ENCODE measurements at regions not wholly inside any gene's neighbourhood (a gene's known extent, or its start where the extent isn't known, plus 50 kb on each side); places are given as distances from the start of the nearest gene placed in this dataset.
"Not testable (repeated sequence)": the region's sequence is repeated elsewhere in the genome, so short reads cannot be mapped to it uniquely, and the experiment has no call there.

DNA sequence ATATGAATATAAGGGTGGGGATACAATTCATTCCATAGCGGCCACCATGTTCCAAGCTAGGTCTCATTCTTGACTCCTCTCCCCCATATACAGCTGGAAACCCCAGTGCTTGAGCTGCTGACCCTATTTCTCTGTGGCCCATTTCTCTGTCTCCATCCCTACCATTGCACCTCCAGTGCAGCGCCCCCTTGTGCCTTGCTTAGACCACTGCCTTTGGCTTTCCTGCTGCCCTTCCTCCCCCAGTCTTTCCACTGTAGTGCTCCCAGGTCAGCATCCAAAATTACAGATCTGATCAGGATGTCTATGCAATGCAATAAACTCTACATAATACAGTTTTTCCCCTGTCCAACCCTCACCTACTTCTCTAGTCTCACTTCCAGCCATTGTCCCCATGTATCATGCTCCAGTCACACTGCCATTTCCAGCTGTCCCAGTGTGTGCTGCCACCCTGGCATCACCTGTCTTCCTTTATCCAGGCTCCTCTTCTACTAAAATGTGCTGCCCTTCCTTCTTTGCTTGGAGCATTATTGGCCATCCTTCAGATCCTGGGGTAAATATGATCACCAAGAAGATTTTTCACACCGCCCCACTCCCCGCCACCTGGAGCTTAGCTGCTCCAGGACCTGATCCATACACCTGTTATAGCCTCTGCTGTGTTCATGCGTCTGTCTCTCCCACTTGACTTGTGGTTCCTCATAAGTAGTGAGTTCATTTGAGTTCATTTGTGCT is 199.4 kb upstream of the IPO5 start:
- no peak for DNase-seq (ENCODE audit: low read depth)
- TF ChIP-seq, protein P1, sequence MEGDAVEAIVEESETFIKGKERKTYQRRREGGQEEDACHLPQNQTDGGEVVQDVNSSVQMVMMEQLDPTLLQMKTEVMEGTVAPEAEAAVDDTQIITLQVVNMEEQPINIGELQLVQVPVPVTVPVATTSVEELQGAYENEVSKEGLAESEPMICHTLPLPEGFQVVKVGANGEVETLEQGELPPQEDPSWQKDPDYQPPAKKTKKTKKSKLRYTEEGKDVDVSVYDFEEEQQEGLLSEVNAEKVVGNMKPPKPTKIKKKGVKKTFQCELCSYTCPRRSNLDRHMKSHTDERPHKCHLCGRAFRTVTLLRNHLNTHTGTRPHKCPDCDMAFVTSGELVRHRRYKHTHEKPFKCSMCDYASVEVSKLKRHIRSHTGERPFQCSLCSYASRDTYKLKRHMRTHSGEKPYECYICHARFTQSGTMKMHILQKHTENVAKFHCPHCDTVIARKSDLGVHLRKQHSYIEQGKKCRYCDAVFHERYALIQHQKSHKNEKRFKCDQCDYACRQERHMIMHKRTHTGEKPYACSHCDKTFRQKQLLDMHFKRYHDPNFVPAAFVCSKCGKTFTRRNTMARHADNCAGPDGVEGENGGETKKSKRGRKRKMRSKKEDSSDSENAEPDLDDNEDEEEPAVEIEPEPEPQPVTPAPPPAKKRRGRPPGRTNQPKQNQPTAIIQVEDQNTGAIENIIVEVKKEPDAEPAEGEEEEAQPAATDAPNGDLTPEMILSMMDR (conservative IDR thresholded peaks at IDR 0.05; ENCODE audit: control insufficient read depth, insufficient read depth, low read depth, low read length): peak; percentile 9
- H3K4me3 ChIP-seq (ENCODE audit: control insufficient read depth, low read depth, low read length): no peak overlapping the region

DNA sequence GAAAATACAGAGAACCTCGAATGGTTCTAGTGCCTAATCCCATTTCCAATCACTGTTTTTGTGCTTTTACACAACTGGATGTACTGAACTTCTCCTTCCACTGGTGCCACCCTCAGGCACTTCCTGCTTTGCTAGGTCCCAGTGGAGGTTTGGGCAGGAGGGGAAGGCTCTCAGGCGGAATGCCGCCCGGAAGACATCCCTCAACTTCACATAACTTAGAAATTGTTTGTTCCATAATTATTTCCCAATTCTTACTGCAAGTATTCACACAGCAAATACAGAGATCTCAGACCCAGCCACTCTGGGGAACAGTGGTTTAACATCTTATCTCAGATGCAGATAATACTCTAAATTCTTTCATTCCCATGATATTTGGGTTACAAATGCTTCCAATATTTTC is 195.7 kb upstream of the IPO5 start:
- TF ChIP-seq, protein P1 (conservative IDR thresholded peaks at IDR 0.05; ENCODE audit: control insufficient read depth, insufficient read depth, low read depth, low read length): no peak
- no peak overlapping the region for H3K4me3 ChIP-seq (ENCODE audit: control insufficient read depth, low read depth, low read length)
- peak; percentile 40 for DNase-seq (ENCODE audit: low read depth)

DNA sequence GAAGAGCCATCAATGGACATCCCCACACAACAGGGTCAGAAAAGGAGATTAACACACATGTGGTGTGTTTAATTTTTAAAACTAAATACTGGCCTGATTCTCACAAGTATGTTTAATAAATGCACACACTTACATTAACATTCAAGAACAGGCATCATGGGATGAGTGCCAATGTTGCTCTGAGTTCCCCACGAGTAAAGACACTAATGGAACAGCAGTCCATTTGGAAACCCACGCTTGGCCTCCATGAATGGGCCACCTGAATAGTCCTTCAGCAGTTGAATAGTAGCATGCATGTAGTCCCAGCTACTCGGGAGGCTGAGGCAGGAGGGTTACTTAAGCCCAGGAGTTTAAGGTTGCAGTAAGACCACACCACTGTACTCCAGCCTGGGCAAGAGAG is 195.2 kb upstream of the IPO5 start:
- no peak overlapping the region for H3K4me3 ChIP-seq (ENCODE audit: control insufficient read depth, low read depth, low read length)
- TF ChIP-seq, protein P1 (conservative IDR thresholded peaks at IDR 0.05; ENCODE audit: control insufficient read depth, insufficient read depth, low read depth, low read length): no peak
- peak; percentile 40 for DNase-seq (ENCODE audit: low read depth)

DNA sequence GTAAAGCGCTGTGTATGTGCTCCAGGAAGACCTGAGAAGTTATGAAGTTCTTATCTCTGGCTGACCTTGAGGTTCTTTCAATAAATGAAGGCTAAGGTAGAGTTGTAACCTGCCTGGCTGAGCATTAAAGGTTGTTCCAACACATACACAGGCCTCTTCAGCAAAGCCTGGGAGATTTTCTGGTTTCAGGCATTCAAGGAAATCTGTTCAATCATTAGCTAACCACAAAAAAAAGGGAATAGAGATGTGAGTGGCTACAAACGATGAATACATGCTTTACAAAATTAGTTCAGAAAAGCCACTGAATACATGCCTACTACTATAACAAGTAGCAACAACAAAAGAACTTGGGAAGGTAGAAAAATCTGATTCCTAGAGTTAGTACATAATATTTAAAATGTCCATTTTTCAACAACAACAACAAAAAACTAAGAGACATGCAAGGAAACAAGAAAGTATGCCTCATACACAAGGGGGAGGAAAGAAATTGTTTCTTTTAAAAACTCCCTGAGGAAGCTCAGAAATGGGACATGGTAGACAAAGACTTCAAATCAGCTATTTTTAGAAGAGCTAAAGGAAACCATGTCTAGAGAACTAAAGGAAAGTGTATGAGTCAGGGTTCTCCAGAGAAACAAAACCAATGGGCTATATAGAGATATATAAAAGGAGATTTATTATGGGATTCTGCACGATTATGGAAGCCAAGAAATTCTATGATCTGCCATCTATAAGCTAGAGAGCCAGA is 191.5 kb upstream of the IPO5 start:
- DNase-seq (ENCODE audit: low read depth): no peak
- H3K4me3 ChIP-seq (ENCODE audit: control insufficient read depth, low read depth, low read length): no peak overlapping the region
- TF ChIP-seq, protein P1 (conservative IDR thresholded peaks at IDR 0.05; ENCODE audit: control insufficient read depth, insufficient read depth, low read depth, low read length): no peak

DNA sequence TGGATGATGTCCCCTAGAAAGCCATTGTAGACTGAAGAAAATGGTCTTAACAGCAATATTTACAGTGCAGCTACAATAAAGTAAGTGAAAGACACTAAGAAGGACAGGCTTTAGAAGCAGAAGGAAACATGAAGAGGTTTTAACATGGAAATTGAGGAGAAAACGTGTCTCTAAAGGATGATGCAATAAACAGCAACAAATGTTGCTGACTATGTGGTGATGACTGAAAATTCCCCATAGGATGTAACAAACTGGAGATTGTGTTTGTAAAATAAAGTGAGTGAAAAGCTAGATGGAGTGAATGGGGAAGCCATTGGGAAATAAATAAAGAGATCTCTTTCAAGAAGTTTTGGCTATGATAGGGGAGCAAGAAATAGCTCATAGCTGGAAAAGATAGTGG is 186.7 kb upstream of the IPO5 start:
- TF ChIP-seq, protein P1 (conservative IDR thresholded peaks at IDR 0.05; ENCODE audit: control insufficient read depth, insufficient read depth, low read depth, low read length): no peak
- peak; percentile 28 for DNase-seq (ENCODE audit: low read depth)
- no peak overlapping the region for H3K4me3 ChIP-seq (ENCODE audit: control insufficient read depth, low read depth, low read length)

DNA sequence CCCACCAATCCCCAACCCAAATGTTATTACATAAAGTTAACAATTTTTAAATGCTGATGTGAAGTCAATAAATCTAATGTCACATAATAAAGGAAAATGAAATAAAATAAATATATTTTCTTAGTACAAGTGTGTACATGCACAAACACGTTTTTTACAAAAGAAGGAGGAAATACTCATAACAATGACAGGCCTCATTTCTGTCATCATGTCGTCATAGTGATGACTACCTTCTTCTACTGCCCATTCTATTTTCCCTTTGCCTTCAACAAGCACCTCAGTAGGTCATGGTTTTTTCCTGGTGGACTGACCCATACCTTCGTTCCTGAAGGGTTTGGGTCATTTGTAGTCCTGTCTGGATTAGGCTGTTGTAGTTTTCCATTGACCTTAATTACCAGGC is 185.3 kb upstream of the IPO5 start:
- no peak overlapping the region for H3K4me3 ChIP-seq (ENCODE audit: control insufficient read depth, low read depth, low read length)
- TF ChIP-seq, protein P1 (conservative IDR thresholded peaks at IDR 0.05; ENCODE audit: control insufficient read depth, insufficient read depth, low read depth, low read length): no peak
- DNase-seq (ENCODE audit: low read depth): no peak

DNA sequence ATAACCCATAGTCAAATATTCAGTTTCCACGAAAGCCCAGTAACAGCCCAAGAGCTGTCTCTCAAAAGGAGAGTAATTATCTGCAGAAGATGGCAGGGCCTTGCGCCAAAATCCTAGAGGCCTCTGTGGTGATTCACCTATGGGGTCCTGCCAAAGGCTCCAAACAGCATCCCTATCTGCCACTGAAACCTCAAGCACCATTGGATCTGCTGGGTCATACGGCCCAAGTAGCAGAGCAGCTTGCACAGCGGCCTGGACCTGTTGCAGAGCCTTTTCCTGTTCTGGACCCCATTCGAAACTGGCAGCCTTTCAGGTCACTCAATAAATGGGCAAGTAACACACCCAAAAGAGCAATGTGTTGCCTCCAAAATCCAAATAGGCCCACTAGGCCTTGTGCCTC is 183.2 kb upstream of the IPO5 start:
- not testable (repeated sequence) for DNase-seq (ENCODE audit: low read depth); H3K4me3 ChIP-seq (ENCODE audit: control insufficient read depth, low read depth, low read length)

DNA sequence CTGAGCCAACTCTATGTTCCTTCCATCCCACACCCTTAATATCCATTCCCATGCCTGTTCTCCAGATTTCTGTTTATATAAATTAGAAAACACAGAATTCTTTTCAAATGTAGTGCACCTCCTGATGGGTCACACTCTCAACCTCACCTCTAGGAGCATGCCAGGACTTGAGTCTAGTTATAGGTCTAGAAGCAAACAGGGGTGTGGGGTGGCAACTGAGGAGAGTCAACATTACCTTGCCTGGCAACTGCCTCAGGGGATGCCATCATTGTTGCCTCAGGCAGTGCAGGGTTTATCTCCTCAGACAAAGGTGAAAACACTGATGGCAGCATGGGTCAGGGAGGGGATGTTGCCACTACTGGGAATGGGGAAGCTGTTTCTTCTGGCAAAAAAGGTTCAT is 181.0 kb upstream of the IPO5 start:
- H3K4me3 ChIP-seq (ENCODE audit: control insufficient read depth, low read depth, low read length); DNase-seq (ENCODE audit: low read depth): not testable (repeated sequence)

DNA sequence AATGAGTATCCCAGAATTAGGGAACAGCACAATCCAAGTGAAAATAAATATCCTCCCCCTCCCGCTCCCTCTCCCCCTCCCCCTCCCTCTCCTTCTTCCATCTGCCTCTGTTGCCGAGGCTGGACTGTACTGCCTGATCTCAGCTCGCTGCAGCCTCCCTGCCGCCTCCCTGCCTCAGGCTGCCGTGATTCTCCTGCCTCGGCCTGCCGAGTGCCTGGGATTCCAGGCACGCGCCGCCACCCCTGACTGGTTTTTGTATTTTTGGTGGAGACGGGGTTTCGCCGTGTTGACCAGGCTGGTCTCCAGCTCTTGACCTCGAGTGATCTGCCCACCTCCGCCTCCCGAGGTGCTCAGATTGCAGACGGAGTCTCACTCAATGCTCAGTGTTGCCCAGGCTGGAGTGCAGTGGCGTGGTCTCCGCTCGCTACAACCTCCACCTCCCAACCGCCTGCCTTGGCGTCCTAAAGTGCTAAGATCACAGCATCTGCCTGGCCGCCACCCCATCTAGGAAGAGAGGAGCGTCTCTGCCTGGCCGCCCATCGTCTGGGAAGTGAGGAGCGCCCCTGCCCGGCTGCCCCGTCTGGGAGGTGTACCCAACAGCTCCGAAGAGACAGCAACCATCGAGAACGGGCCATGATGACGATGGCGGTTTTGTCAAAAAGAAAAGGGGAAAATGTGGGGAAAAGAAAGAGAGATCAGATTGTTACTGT is 178.9 kb upstream of the IPO5 start:
- DNase-seq (ENCODE audit: low read depth): not testable (repeated sequence)

More for the DNA sequence above, 178.9 kb upstream of the IPO5 start:
- H3K4me3 ChIP-seq (ENCODE audit: control insufficient read depth, low read depth, low read length): not testable (repeated sequence)
